ENCODE measurements at regions not wholly inside any gene's neighbourhood (a gene's known extent, or its start where the extent isn't known, plus 50 kb on each side); places are given as distances from the start of the nearest gene placed in this dataset.

DNA sequence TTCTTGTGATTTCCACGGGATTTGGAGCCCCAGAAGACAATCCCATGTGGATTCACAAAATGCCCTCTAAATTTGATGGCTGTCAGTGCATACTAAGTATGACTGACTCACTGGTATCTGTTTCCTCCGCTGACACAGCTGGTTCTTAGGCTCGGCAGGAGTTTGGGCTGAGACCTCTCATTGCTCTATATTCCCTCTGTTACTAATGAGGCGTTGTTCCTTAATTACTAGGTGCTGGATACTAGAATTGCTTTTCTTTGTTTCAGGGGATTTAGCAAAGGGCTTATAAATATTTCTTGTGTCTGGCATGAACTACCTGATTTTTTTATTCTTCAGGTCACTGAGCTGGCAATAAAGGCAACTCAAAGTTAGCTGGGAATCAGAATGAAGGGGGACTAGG lies 53.2 kb upstream of the EHF start:
- no peak for TF ChIP-seq POLR2A (IDR thresholded peaks at IDR 0.05)
- TF ChIP-seq, protein P1, sequence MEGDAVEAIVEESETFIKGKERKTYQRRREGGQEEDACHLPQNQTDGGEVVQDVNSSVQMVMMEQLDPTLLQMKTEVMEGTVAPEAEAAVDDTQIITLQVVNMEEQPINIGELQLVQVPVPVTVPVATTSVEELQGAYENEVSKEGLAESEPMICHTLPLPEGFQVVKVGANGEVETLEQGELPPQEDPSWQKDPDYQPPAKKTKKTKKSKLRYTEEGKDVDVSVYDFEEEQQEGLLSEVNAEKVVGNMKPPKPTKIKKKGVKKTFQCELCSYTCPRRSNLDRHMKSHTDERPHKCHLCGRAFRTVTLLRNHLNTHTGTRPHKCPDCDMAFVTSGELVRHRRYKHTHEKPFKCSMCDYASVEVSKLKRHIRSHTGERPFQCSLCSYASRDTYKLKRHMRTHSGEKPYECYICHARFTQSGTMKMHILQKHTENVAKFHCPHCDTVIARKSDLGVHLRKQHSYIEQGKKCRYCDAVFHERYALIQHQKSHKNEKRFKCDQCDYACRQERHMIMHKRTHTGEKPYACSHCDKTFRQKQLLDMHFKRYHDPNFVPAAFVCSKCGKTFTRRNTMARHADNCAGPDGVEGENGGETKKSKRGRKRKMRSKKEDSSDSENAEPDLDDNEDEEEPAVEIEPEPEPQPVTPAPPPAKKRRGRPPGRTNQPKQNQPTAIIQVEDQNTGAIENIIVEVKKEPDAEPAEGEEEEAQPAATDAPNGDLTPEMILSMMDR (IDR thresholded peaks at IDR 0.05), result no peak
- no peak for TF ChIP-seq POLR2AphosphoS5 (IDR thresholded peaks at IDR 0.05)
